ENCODE measurements at regions not wholly inside any gene's neighbourhood (a gene's known extent, or its start where the extent isn't known, plus 50 kb on each side); places are given as distances from the start of the nearest gene placed in this dataset.
"Not testable (repeated sequence)": the region's sequence is repeated elsewhere in the genome, so short reads cannot be mapped to it uniquely, and the experiment has no call there.

DNA sequence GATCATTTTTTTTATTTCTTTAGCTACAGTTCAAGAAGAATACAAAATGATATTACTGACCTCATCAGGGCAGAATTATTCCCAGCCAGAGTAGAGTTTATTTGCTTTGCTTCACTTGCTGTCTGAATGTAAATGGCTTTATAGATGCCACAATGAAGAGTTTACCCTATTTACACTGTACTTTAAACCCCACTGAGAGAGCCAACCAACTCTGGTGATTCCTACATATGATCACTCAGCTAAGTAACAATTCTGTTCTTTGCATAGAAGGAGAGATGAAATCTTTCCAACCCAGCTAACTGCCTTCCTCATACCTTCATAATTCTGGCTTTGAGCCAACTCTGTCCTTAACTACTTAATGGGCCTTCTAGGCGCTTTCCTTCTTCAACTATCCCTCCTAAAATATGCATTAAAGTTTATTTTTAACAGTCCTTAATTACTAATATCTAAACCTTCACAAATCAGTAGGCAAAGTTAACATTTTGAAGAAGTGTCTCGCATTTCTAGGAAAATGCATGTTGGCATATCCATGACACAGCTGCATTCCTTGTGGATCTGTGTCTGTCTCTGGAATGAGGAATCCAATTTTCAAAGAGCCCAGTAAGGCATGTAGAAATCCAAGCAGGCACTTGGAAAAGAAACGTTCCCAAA lies 284.8 kb upstream of the GRAMD2B start:
- H3K27ac ChIP-seq = no peak overlapping the region
- DNase-seq (ENCODE audit: low read depth, low spot score) = no peak

DNA sequence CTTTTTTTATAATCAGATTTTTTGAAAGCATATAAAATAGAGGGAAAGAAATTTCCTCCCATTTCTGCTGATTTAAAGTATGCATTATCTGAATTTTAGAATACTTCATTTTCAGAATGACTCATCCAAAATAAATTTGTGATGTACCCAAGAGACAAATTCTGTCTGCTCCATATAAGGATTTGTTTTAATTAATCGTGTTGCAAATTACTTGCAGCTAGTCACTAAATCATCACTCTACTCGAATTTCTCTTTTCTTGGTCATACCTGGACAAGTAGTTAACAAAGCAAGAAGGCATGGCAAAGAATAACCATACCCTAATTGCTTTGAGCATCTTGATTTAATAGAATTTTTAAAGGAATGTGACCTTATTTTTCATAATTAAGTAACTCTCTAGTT lies 284.1 kb upstream of the GRAMD2B start:
- H3K27ac ChIP-seq = no peak overlapping the region

DNA sequence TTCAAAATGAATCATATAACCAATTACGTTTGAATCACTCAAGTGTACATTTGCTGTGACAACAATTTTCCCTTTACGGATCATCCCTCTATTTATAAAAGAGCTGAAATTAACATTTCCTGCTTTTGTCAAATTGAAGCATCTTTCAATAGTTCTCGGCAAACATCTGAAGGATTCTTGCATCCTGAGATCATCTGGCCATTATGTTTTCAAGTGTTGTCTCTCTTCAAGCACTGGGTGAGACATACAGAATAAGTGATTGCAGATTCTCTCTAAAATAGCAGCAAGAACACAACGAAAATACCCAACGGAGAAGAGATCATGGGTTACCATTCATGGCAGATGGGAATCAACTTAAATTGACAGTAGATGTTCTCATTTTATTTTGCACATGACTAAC lies 283.4 kb upstream of the GRAMD2B start:
- DNase-seq (ENCODE audit: low read depth, low spot score) = no peak
- H3K27ac ChIP-seq = no peak overlapping the region

More for the DNA sequence above, 284.1 kb upstream of the GRAMD2B start:
- no peak for DNase-seq (ENCODE audit: low read depth, low spot score)

DNA sequence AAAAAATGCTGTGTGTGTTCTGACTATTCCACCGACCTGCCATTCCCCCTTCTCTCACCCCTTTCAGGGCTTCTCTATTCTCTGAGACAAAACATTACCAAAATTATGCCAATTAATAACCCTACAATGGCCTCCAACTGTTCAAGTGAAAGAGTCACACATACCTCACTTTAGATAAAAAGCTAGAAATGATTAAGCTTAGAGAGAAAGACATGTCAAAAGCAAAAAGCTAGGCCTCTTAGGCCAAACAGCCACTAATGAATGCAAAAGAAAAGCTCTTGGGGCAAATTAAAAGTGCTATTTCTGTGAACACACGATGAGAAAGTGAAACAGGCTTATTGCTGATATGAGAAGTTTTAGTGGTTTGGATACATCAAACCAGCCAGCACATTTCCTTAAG lies 279.6 kb upstream of the GRAMD2B start:
- DNase-seq (ENCODE audit: low read depth, low spot score) = no peak
- H3K27ac ChIP-seq = no peak overlapping the region

DNA sequence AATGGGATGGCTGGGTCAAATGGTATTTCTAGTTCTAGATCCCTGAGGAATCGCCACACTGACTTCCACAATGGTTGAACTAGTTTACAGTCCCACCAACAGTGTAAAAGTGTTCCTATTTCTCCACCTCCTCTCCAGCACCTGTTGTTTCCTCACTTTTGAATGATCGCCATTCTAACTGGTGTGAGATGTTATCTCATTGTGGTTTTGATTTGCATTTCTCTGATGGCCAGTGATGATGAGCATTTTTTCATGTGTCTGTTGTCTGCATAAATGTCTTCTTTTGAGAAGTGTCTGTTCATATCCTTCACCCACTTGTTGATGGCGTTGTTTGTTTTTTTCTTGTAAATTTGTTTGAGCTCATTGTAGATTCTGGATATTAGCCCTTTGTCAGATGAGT lies 272.9 kb upstream of the GRAMD2B start:
- DNase-seq (ENCODE audit: low read depth, low spot score); H3K27ac ChIP-seq: not testable (repeated sequence)

DNA sequence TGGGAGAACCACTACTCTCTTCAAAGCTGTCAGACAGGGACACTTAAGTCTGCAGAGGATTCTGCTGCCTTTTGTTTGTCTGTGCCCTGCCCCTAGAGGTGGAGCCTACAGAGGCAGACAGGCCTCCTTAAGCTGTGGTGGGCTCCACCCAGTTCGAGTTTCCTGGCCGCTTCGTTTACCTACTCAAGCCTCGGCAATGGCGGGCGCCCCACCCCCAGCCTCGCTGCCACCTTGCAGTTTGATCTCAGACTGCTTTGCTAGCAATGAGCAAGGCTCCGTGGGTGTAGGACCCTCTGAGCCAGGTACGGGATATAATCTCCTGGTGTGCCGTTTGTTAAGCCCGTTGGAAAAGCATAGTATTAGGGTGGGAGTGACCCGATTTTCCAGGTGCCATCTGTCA lies 267.9 kb upstream of the GRAMD2B start:
- H3K27ac ChIP-seq; DNase-seq (ENCODE audit: low read depth, low spot score): not testable (repeated sequence)

DNA sequence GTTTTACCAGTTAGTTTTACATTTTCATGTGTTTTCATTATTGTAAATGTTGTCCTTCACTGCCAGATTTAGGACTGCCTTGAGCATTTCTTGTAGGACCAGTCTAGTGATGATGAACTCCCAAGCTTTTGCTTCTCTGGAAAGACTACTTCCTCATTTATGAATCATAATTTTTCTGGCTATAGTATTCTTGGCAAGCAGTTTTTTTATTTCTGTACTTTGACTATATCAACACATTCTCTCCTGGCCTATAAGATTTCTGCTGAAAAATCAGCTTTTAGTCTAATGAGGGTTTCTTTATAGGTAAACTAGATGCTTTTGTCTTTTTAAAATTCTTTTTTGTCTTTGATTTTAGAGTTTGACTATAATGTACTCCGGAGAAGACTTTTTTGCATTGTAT lies 256.8 kb upstream of the GRAMD2B start:
- H3K27ac ChIP-seq = no peak overlapping the region
- no peak for DNase-seq (ENCODE audit: low read depth, low spot score)

DNA sequence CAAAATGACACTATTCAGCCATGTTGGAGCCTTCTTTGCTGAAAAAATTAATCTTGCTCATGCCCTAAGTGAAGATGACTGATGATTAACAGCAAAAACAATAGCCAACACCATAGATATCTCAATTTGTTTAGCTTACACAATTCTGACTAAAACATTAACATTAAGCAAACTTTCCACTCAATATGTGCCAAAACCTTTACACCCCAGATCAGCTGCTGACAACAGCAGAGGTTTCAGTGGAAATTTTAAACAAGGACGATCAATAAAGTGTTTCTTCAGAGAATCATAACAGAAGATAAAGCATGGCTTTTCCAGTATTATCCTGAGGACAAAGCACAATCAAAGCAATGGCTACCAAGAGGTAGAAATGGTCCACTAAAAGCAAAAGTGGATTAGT lies 254.4 kb upstream of the GRAMD2B start:
- no peak for DNase-seq (ENCODE audit: low read depth, low spot score)

DNA sequence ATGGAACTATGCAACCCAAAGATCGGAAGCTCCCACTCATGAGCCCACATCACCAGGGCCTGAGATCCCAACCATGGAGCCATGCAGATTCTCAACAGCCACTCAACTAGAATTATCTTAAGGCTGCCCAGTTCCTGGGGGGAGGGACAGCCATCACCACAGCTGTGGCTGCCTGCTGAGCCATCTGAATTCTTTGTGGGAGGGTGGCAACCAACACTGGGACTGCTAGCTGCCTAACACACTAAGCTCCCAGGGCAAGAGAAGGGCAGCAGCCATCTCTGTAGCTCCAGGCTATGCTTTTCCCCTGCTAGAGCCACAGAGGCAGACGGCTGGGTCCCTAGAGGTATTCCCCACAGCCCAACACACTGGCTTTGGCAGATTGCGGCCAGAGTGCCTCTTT lies 251.3 kb upstream of the GRAMD2B start:
- DNase-seq (ENCODE audit: low read depth, low spot score) = no peak
- H3K27ac ChIP-seq = no peak overlapping the region

More for the DNA sequence above, 254.4 kb upstream of the GRAMD2B start:
- no peak overlapping the region for H3K27ac ChIP-seq

DNA sequence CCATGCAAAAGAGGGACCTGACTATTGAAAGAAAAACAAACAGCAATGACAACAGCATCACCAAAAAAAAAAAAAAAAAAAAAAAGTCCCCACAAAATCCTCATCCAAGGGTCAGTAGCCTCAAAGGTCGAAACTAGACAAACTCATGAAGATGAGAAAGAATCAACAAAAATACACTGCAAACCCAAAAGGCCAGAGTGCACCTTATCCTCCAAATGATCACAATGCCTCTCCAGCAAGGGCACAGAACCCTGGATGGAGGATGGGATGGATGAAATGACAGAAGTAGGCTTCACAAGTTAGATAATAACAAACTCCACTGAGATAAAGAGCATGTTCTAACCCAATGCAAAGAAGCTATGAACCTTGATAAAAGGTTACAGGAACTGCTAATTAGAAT lies 250.4 kb upstream of the GRAMD2B start:
- no peak overlapping the region for H3K27ac ChIP-seq
- no peak for DNase-seq (ENCODE audit: low read depth, low spot score)

DNA sequence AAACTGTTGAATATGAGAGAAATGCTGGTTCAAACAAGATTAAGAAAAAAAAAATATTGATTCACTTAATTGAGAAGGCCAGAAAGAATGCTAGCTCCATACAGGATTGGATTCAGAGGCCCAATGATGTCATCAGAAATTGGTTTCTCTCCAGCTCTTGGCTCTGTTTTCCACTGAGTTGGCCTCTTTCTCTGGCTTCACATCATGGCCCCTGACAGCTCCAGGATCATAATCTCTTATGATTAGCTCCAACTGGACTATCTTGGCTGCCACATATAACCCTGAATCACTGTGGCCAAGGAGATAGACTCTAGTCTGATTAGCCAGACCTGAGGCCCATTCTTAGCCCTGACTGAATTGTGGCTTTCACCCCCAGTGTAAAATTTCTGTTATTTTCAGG lies 244.7 kb upstream of the GRAMD2B start:
- no peak overlapping the region for H3K27ac ChIP-seq
- DNase-seq (ENCODE audit: low read depth, low spot score) = no peak

DNA sequence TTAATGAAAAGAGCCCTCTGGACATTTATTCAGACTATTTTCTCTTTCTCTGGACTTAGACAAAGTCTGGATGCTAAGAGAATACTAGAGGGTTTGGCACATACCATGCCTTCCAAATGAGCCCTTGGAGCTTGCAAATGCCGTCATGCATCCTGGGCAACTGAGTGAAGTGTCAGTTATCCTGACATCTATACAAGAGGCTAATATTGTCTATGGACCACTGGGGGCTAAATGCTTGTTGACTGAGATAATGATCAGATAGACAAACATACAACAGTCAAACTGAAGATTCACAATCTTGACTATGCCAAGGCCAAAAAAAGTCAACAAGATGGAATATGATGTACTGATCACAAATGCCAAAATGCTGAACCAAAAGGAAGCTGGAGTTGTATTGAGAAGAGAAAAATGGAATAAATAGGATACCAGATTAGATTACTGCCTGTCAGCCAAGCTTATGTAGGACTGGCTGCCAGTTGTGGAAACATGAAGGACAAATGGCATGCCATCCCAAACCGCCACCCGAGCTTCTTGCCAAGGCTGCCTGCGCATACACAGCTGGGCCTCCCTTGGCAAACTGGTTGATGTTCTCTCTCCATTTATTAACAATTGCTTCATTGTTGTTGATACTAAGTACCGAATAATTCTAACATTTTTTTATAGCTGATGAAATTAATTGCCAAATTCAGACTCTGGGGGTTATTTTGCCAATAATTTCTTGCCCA lies 240.1 kb upstream of the GRAMD2B start:
- H3K27ac ChIP-seq = no peak overlapping the region
- DNase-seq (ENCODE audit: low read depth, low spot score) = no peak

DNA sequence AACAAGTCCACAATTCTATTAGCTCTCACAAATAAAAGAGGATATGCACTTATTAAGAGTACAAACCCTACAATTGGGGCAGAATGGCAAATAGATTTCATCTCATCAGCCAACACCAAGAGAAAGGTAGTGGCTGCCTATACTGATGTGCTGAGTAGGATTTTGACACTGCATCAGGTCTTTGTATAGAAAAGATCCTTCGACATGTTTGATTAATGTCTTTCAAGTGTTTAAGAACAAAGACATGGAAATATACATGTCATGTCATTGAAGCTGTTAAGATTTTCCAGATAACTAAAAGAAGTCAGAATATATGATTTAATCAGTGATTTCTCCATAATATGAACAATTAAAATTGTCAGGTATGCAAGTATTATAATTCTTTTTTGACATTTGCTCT lies 238.7 kb upstream of the GRAMD2B start:
- DNase-seq (ENCODE audit: low read depth, low spot score) = no peak
- no peak overlapping the region for H3K27ac ChIP-seq

DNA sequence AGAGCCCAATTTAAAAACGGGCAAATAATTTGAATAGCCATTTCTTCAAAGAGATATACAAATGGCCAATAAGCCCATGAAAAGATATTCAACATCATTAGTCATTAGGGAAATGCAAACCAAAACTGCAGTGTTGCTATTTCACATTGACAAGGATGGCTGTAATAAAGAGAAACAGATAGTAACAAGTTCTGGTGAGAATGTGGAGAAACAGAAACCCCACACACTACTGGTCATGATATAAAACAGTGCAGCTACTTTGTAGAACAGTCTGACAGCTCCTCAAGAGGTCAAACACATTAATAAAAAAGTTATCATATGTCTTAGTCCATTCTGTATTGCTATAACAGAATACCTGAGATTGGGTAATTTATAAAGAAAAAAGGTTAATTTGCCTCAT lies 237.0 kb upstream of the GRAMD2B start:
- no peak for DNase-seq (ENCODE audit: low read depth, low spot score)
- H3K27ac ChIP-seq = no peak overlapping the region

DNA sequence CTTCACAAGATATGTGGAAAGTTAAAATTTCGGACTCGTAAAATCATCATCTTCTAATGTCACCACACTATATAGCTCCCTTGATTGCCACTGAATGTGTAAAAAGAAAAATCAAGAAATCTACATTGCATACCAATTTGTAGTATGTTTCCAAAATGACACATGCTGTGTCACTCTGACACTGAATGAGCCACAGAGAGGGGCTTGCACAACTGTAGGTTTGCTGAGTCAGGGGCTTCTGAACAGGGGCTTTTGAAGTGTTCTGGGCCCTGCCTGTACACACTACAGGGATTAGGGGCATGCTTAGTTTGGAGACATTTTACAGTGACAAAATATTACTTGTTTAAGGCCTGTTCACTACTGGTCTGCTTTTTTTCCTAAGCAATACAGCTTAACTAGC lies 234.4 kb upstream of the GRAMD2B start:
- no peak for DNase-seq (ENCODE audit: low read depth, low spot score)
- no peak overlapping the region for H3K27ac ChIP-seq

DNA sequence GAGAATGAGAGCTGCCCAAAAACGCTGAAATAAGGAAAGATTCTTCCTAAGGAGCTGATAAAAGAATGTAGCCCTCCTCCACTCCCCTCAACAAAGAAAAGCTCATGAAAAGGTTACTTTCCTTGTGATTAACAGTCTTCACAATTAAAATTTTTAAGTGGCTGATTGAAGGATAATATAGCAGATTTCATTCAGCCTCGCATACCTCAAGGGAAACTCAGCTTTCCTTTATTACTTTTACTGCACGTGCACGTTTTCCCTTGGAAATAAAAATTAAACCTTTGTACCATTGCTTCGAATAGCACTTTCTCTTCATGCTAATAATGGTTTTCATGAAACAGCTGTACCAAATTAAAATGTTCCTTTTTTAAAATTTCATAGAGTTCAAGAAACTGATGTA lies 234.0 kb upstream of the GRAMD2B start:
- DNase-seq (ENCODE audit: low read depth, low spot score) = no peak
- H3K27ac ChIP-seq = no peak overlapping the region

DNA sequence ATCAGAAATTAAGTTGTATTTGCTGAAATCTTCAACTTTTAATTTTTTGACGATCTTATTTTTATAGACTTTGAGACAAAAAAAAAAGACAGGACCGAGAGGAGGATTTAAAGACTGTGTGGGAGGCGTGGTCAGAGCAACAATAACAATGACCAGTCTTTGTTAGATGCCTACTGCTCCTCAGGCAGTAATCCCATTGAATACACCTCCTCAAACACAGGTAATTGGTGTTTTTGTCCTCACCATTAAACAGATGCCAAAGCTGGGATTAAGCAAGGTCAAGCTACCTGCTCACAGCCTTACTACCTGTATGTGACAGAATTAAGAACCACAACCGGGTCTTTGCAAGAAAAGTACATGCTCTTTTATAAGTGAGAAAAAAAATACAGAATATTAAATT lies 233.3 kb upstream of the GRAMD2B start:
- DNase-seq (ENCODE audit: low read depth, low spot score) = no peak
- no peak overlapping the region for H3K27ac ChIP-seq

DNA sequence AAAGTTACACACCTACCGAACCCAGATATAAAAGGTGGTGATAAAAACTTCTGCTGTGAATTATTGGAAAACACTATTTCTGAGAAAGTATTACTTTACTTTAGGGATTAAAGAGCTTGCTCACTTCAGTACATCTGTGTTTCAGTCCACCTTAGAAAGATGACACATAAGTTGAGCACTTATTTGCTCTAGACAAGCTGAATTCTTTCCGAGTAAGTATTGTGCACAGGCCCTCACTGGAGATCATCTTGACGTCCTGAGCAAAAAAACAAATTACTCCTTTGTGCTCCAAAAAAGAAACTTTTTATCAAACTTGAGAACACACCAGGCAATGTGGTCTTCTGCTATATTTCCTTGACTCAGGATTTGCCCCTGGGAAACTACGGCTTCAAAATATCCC lies 231.0 kb upstream of the GRAMD2B start:
- H3K27ac ChIP-seq = no peak overlapping the region
- no peak for DNase-seq (ENCODE audit: low read depth, low spot score)

DNA sequence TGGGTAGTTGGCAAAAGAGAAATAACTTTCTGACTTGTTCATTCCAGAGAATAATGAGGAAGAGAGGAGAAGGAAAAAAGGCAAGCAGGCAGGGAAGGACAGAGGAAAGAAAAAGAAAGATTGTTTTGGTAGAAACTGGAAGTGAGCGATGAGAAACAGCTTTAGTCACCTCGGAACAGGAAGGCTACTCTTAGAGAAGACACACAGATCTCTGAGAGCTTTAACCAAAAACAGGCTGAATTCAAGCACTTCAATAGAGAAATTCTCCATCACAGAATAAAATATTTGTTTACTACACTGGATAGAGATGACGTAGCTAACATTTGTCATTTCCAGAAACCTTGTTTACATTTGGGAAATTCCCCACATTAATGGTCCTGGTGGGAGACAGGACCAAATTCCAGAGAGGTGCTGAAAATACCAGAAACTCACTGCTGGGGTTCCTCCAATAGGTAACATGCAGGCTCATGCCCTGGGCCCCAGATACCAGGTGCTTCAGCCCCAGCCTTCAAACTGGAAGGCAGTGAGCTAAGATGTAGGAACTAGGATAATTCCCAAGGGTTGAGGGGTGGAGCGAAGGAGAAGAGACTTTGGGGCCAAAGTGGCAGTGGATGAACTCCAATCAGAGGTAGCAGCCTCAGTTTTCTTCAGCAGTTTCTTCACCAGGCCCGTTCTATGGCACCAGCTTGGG lies 227.7 kb upstream of the GRAMD2B start:
- no peak overlapping the region for H3K27ac ChIP-seq
- DNase-seq (ENCODE audit: low read depth, low spot score) = no peak

DNA sequence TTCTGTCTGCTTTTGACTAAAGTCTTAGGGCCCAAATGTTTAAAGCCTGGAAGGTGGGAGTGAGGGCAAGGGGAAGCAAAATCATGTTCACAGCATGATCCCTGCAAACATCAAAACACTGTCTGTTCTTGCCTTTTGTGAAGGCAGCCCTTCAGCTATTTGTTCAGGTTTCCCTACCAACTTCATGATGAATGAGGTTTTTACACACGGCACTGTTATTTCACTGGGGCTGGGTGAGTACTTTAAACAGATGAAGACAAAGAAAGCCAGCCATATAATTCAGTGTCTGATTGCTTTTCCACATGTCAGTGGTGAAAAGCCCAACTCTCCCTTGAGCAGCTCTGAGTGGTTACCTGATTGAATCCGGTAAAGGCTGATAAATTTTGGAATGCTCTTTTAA lies 224.7 kb upstream of the GRAMD2B start:
- no peak overlapping the region for H3K27ac ChIP-seq
- no peak for DNase-seq (ENCODE audit: low read depth, low spot score)

DNA sequence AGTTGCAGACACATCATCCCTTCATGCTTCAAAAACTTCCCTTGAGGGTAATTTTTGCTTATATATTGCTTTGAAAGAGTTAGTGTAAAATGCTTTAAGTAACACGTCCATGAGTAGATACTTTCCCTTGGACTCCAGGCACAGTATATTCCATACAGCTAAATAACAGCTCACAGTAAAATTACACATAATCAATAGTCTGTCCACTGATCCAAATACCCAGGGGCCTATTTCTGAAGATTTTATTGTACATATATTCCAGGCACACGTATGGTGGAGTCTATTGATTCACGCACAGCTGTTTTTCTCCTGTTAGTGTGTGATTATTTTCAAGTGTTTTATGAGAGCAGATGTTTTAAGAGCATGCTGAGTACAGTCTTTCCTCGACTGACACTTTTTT lies 223.7 kb upstream of the GRAMD2B start:
- H3K27ac ChIP-seq = no peak overlapping the region
- DNase-seq (ENCODE audit: low read depth, low spot score) = no peak

DNA sequence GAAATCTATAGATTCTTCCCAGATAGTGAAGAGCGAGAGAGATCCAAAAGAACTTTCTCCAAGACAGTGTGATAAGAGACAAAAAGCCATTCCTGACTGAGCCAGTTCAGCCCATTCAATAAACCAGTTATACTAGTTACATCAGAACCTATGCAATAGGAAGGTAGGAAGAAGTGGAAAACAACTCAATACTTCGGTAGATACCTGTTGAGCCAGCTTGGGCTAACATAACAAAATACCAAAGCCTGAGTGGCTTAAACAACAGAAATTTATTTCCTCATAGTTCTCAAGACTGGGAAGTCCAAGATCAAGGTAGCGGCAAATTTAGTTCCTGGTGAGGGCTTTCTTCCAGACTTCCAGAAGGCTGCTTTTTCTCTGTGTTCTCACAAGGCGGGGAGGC lies 214.5 kb upstream of the GRAMD2B start:
- peak; percentile 29 for DNase-seq (ENCODE audit: low read depth, low spot score)
- H3K27ac ChIP-seq = no peak overlapping the region
